HepG2 (cell line): ENCODE measurements at regions not wholly inside any gene's neighbourhood (a gene's known extent, or its start where the extent isn't known, plus 50 kb on each side); places are given as distances from the start of the nearest gene placed in this dataset.
A peak's percentile ranks its signal among the peaks of the same experiment; 100 is the strongest.
"Not testable (repeated sequence)": the region's sequence is repeated elsewhere in the genome, so short reads cannot be mapped to it uniquely, and the experiment has no call there.

Experiments used
- ATAC-seq: fragments of 200-7000 bp; cut with Tn5 transposase; 3 replicates; pipeline ENCODE4 v1.9.1; 2020; ENCODE audit warnings: mild to moderate bottlenecking, moderate library complexity
- BruUV-seq: library from RNA; stranded (reverse); fragments of 400-500 nt; replicated peaks from 2 replicates; lab custom pipeline; 2021; lab: Mats Ljungman, UMichigan
- CTCF ChIA-PET: fragments of 300-600 bp; formaldehyde crosslinking; extraction: SDS; loops from one replicate; lab custom pipeline; 2021; ENCODE audit warnings: low total read pairs, inconsistent platforms, low intra/inter-chr PET ratio; lab: Yijun Ruan, JAX
- POLR2A ChIA-PET: fragments of 350-600 bp; sonication (Branson Sonifier 250); formaldehyde crosslinking; loops from one replicate; lab custom pipeline; 2020; ENCODE audit warnings: antibody characterized with exemption, inconsistent platforms; lab: Yijun Ruan, JAX
- DNase-seq: peaks from one replicate; pipeline ENCODE4 v3.0.0-alpha.2; 2015; ENCODE audit warnings: low spot score
- FAIRE-seq: peaks from 3 replicates; lab custom pipeline; 2011; peaks lifted over from hg19 to GRCh38; lab: Jason Lieb, UNC
- H2AFZ ChIP-seq: one replicate; pipeline ENCODE4 v1.6.1; 2011; ENCODE audit warnings: low read length, inconsistent platforms
- H3K27ac ChIP-seq: fragments of 300-600 bp; 3 replicates; pipeline ENCODE4 v1.8.0; 2011; ENCODE audit warnings: mixed run types, mild to moderate bottlenecking, mixed read lengths, low read length, inconsistent platforms; ENCODE audit not compliant: insufficient read depth; ENCODE audit errors: extremely low read length
- H3K27me3 ChIP-seq, 2 experiments: fragments of 200-600 bp in 1 of 2; 2 replicates in 1 of 2; 3 replicates in 1 of 2; pipeline versions ENCODE4 v1.6.0 to v1.8.0; 2011; ENCODE audit warnings: low read length in 2 of 2, mild to moderate bottlenecking in 2 of 2, moderate library complexity in 2 of 2, inconsistent platforms in 1 of 2; ENCODE audit not compliant: insufficient read depth in 2 of 2, control insufficient read depth in 1 of 2
- H3K36me3 ChIP-seq, 2 experiments: fragments of 200-600 bp in 1 of 2; replicated peaks in 1 of 2; 2 replicates in 1 of 2; 3 replicates in 1 of 2; pipeline versions ENCODE4 v1.5.1 to v1.8.0; 2011; ENCODE audit warnings: low read length in 2 of 2, inconsistent platforms in 1 of 2; ENCODE audit not compliant: insufficient read depth in 2 of 2, control insufficient read depth in 1 of 2
- H3K4me1 ChIP-seq: 2 replicates; pipeline ENCODE4 v1.5.1; 2012; ENCODE audit warnings: low read length, inconsistent platforms; ENCODE audit not compliant: insufficient read depth
- H3K4me2 ChIP-seq: 2 replicates; pipeline ENCODE4 v1.6.0; 2011; ENCODE audit warnings: low read depth, low read length, inconsistent platforms
- H3K4me3 ChIP-seq, 3 experiments: fragments of 200-600 bp in 1 of 3; sonication (generic), shearing (Covaris generic) in 1 of 3; replicated peaks in 1 of 3; 2 replicates each; pipeline ENCODE4 v1.5.1; 2011 to 2016; ENCODE audit warnings: low read length in 3 of 3, inconsistent platforms in 2 of 3, low read depth in 2 of 3, mild to moderate bottlenecking in 2 of 3, control low read depth in 1 of 3, mixed read lengths in 1 of 3; ENCODE audit not compliant: insufficient read depth in 1 of 3
- H3K79me2 ChIP-seq: one replicate; pipeline ENCODE4 v1.6.1; 2011; ENCODE audit warnings: low read length, inconsistent platforms; ENCODE audit not compliant: insufficient read depth
- H3K9ac ChIP-seq: 2 replicates; pipeline ENCODE4 v1.6.0; 2011; ENCODE audit warnings: mild to moderate bottlenecking, low read depth, low read length, inconsistent platforms; ENCODE audit not compliant: insufficient read depth
- H3K9me3 ChIP-seq: 2 replicates; pipeline ENCODE4 v1.5.1; 2012; ENCODE audit warnings: mild to moderate bottlenecking, low read length
- H4K20me1 ChIP-seq: 2 replicates; pipeline ENCODE4 v1.6.0; 2011; ENCODE audit warnings: inconsistent platforms, mild to moderate bottlenecking, low read length, moderate library complexity; ENCODE audit not compliant: insufficient read depth
- ADNP ChIP-seq: sonication (generic); formaldehyde crosslinking; IDR thresholded peaks from 2 replicates; pipeline ENCODE4 v1.4.0; 2020; ENCODE audit warnings: missing genetic modification reagents
- ASH2L ChIP-seq: fragments of 300-600, 200-600 bp; sonication (generic); IDR thresholded peaks from 2 replicates; pipeline ENCODE4 v1.7.0; 2017; ENCODE audit warnings: low read depth, mild to moderate bottlenecking, moderate library complexity, mixed read lengths, low read length; ENCODE audit not compliant: insufficient read length
- CCDC6 ChIP-seq: sonication (generic); formaldehyde crosslinking; IDR thresholded peaks from 2 replicates; pipeline ENCODE4 v1.8.1; 2022; ENCODE audit warnings: mild to moderate bottlenecking, missing genetic modification reagents, moderate library complexity
- CENPX ChIP-seq: sonication (generic); formaldehyde crosslinking; IDR thresholded peaks from 2 replicates; pipeline ENCODE4 v1.9.0; 2021; ENCODE audit warnings: mild to moderate bottlenecking, missing genetic modification reagents, moderate library complexity
- CREBL2 ChIP-seq: sonication (generic); formaldehyde crosslinking; IDR thresholded peaks from 2 replicates; pipeline ENCODE4 v1.8.1; 2023; ENCODE audit warnings: missing genetic modification reagents, mild to moderate bottlenecking, borderline replicate concordance
- FOSL2 ChIP-seq: sonication (generic); formaldehyde crosslinking; IDR thresholded peaks from 2 replicates; pipeline ENCODE4 v1.4.0; 2020; ENCODE audit warnings: missing genetic modification reagents
- FOXC1 ChIP-seq: sonication (generic); formaldehyde crosslinking; IDR thresholded peaks from 2 replicates; pipeline ENCODE4 v1.8.0; 2022; ENCODE audit warnings: mild to moderate bottlenecking, missing genetic modification reagents, borderline replicate concordance
- KLF16 ChIP-seq, 2 experiments: sonication (generic) in 1 of 2; formaldehyde crosslinking in 1 of 2; IDR thresholded peaks; 2 replicates each; pipeline versions ENCODE4 v1.6.1 to v1.8.0; 2016 to 2023; ENCODE audit warnings: missing genetic modification reagents in 2 of 2, missing compliant biosample characterization in 1 of 2
- NR2F2 ChIP-seq: IDR thresholded peaks from 2 replicates; pipeline ENCODE4 v1.6.1; 2012; ENCODE audit warnings: low read depth, inconsistent platforms, borderline replicate concordance
- RBAK ChIP-seq: sonication (generic); formaldehyde crosslinking; IDR thresholded peaks from 2 replicates; pipeline ENCODE4 v1.5.1; 2020; ENCODE audit warnings: mild to moderate bottlenecking, missing genetic modification reagents
- SOX13 ChIP-seq, 3 experiments: fragments of 450-650 bp in 1 of 3; sonication (generic) in 1 of 3; formaldehyde crosslinking in 1 of 3; IDR thresholded peaks in 2 of 3; conservative IDR thresholded peaks in 1 of 3; 2 replicates each; pipeline versions ENCODE4 v1.5.0 to v1.6.1; 2016 to 2020; ENCODE audit warnings: antibody characterized with exemption in 1 of 3, mild to moderate bottlenecking in 1 of 3, missing compliant biosample characterization in 1 of 3, missing genetic modification reagents in 1 of 3, moderate library complexity in 1 of 3
- TEAD3 ChIP-seq: optimal IDR thresholded peaks from 2 replicates; pipeline ENCODE3; 2016; ENCODE audit warnings: borderline replicate concordance
- ZBTB42 ChIP-seq: sonication (generic); formaldehyde crosslinking; IDR thresholded peaks from 2 replicates; pipeline ENCODE4 v1.5.0; 2020; ENCODE audit warnings: mild to moderate bottlenecking, missing genetic modification reagents
- ZNF281 ChIP-seq: sonication (generic); formaldehyde crosslinking; IDR thresholded peaks from 2 replicates; pipeline ENCODE4 v1.4.0; 2020; ENCODE audit warnings: missing genetic modification reagents, borderline replicate concordance
- ZNF3 ChIP-seq: IDR thresholded peaks from 2 replicates; pipeline ENCODE4 v1.7.0; 2017; ENCODE audit warnings: inconsistent platforms
- ZNF556 ChIP-seq: sonication (generic); formaldehyde crosslinking; IDR thresholded peaks from 2 replicates; pipeline ENCODE4 v1.4.0; 2020; ENCODE audit warnings: mild to moderate bottlenecking, missing genetic modification reagents, borderline replicate concordance
- ZNF670 ChIP-seq: sonication (generic); formaldehyde crosslinking; IDR thresholded peaks from 2 replicates; pipeline ENCODE4 v1.8.0; 2022; ENCODE audit warnings: mild to moderate bottlenecking, missing genetic modification reagents, borderline replicate concordance
- ZNF709 ChIP-seq: sonication (generic); formaldehyde crosslinking; IDR thresholded peaks from 2 replicates; pipeline ENCODE4 v1.5.0; 2020; ENCODE audit warnings: mild to moderate bottlenecking, missing genetic modification reagents
- ZNF724P ChIP-seq: sonication (generic); formaldehyde crosslinking; IDR thresholded peaks from 2 replicates; pipeline ENCODE4 v1.8.0; 2022; ENCODE audit warnings: missing genetic modification reagents, borderline replicate concordance
- ZNF788 ChIP-seq: sonication (generic); formaldehyde crosslinking; IDR thresholded peaks from 2 replicates; pipeline ENCODE4 v1.5.0; 2020; ENCODE audit warnings: mild to moderate bottlenecking, missing genetic modification reagents, borderline replicate concordance
- WGBS: methylation state at CpG from one replicate; pipeline ENCODE4 v1.1.6; 2017; ENCODE audit warnings: low lambda C conversion rate; 5-methylcytosine and 5-hydroxymethylcytosine counted together
- in situ Hi-C: cut with HindIII; loops from 2 replicates; pipeline ENCODE4 v1.10.0; 2017; ENCODE audit warnings: low pct_unique_long_range_greater_than_20kb; ENCODE audit not compliant: extremely low pct_ligation_motif_present
- intact Hi-C: fragments of 100-400 bp; cut with micrococcal nuclease; formaldehyde crosslinking; loops from one replicate; pipeline ENCODE4 v1.10.0; 2022; ENCODE audit not compliant: unreplicated experiment

- TF ChIP-seq ZBTB42 (CRISPR knock-in tag), result no peak
- no peak for TF ChIP-seq CCDC6
- TF ChIP-seq ZNF3 (CRISPR knock-in tag), result no peak
- TF ChIP-seq TEAD3 (CRISPR knock-in tag), result no peak
- TF ChIP-seq ZNF556 (CRISPR knock-in tag), result no peak
- TF ChIP-seq ZNF670, result no peak
- no peak for TF ChIP-seq FOXC1
- no peak for TF ChIP-seq ADNP (CRISPR knock-in tag)
- peak; percentile 72 for TF ChIP-seq FOSL2 (CRISPR knock-in tag)
- no peak for TF ChIP-seq ASH2L
- no peak for TF ChIP-seq ZNF709 (CRISPR knock-in tag)
- no peak for TF ChIP-seq ZNF724P
- no peak for TF ChIP-seq NR2F2
- TF ChIP-seq CREBL2, result no peak
- TF ChIP-seq SOX13 (IDR thresholded peaks at IDR 0.05), result no peak
- TF ChIP-seq SOX13 (CRISPR knock-in tag; conservative IDR thresholded peaks at IDR 0.05 in 1 of 2, IDR thresholded peaks at IDR 0.05 in 1 of 2), result peak in 1 of 2 experiments; percentile 25; a peak in 1 of 4 replicates
- TF ChIP-seq ZNF281, result no peak
- no peak for TF ChIP-seq RBAK
- TF ChIP-seq CENPX (CRISPR knock-in tag), result no peak
- no peak for TF ChIP-seq KLF16 (CRISPR knock-in tag; IDR thresholded peaks at IDR 0.05)
- no peak for TF ChIP-seq ZNF788 (CRISPR knock-in tag)
These were observed 60.6 kb upstream of the AKR1C1 start (continued) for GRCh38 chr10:4902571-4903011.

- H3K9ac ChIP-seq, FAIRE-seq, H3K9me3 ChIP-seq, H3K27me3 ChIP-seq, in situ Hi-C loops, H4K20me1 ChIP-seq, CTCF ChIA-PET, H3K27ac ChIP-seq, H3K4me3 ChIP-seq, intact Hi-C loops, H3K36me3 ChIP-seq, DNase-seq, H3K79me2 ChIP-seq, POLR2A ChIA-PET, H2AFZ ChIP-seq, ATAC-seq, BruUV-seq: not testable (repeated sequence)
- H3K4me2 ChIP-seq, result peak overlapping the region; percentile 62; the same call in 1 of the 2 replicates
- H3K4me1 ChIP-seq, result peaks cover 16% of the 10 kb centered on the region
- WGBS, result 41% methylated on average over 7 of the region's 7 CpGs
These were observed 60.1 kb upstream of the AKR1C1 start for GRCh38 chr10:4903126-4903525.
